Keratinocyte (primary cell): ENCODE measurements at regions not wholly inside any gene's neighbourhood (a gene's known extent, or its start where the extent isn't known, plus 50 kb on each side); places are given as distances from the start of the nearest gene placed in this dataset.

Source experiments
- DNase-seq: peaks from one replicate; pipeline ENCODE4 v3.0.0-alpha.2; 2011; ENCODE audit warnings: low read depth, missing footprints, low spot score
- FAIRE-seq: peaks from 2 replicates; lab custom pipeline; 2011; peaks lifted over from hg19 to GRCh38; lab: Jason Lieb, UNC
- H2AFZ ChIP-seq: 2 replicates; pipeline ENCODE4 v1.6.0; 2012; ENCODE audit warnings: low read length, control low read depth, inconsistent platforms; ENCODE audit not compliant: control insufficient read depth
- H3K27ac ChIP-seq: 2 replicates; pipeline ENCODE4 v1.5.1; 2011; ENCODE audit warnings: low read length; ENCODE audit not compliant: control insufficient read depth, insufficient read depth
- H3K27me3 ChIP-seq: 3 replicates; pipeline ENCODE4 v1.6.0; 2011; ENCODE audit warnings: low read length; ENCODE audit not compliant: control insufficient read depth, insufficient read depth; ENCODE audit errors: extremely low read depth
- H3K36me3 ChIP-seq, 2 experiments: 2 replicates in 1 of 2; 3 replicates in 1 of 2; pipeline ENCODE4 v1.5.1; 2011; ENCODE audit warnings: low read length in 2 of 2, mild to moderate bottlenecking in 1 of 2; ENCODE audit not compliant: control insufficient read depth in 2 of 2, insufficient read depth in 2 of 2; ENCODE audit errors: extremely low read depth in 1 of 2
- H3K4me1 ChIP-seq: 3 replicates; pipeline ENCODE4 v1.5.1; 2011; ENCODE audit warnings: low read length; ENCODE audit not compliant: control insufficient read depth, insufficient read depth; ENCODE audit errors: extremely low read depth
- H3K4me2 ChIP-seq: 3 replicates; pipeline ENCODE4 v1.6.0; 2011; ENCODE audit warnings: low read depth, low read length; ENCODE audit not compliant: control insufficient read depth, insufficient read depth; ENCODE audit errors: extremely low read depth
- H3K4me3 ChIP-seq, 3 experiments: fragments of 200-600 bp in 1 of 3; sonication (generic) in 1 of 3; 2 replicates in 2 of 3; 3 replicates in 1 of 3; pipeline ENCODE4 v1.5.1; 2011 to 2016; ENCODE audit warnings: low read length in 3 of 3, mild to moderate bottlenecking in 3 of 3, control low read depth in 2 of 3, inconsistent platforms in 1 of 3, low read depth in 1 of 3, mixed read lengths in 1 of 3, mixed run types in 1 of 3, moderate library complexity in 1 of 3; ENCODE audit not compliant: control insufficient read depth in 2 of 3, insufficient read depth in 2 of 3; ENCODE audit errors: extremely low read depth in 1 of 3
- H3K79me2 ChIP-seq: 2 replicates; pipeline ENCODE4 v1.6.0; 2012; ENCODE audit warnings: low read length; ENCODE audit not compliant: control insufficient read depth, insufficient read depth
- H3K9ac ChIP-seq: 3 replicates; pipeline ENCODE4 v1.6.0; 2011; ENCODE audit warnings: low read length; ENCODE audit not compliant: control insufficient read depth, insufficient read depth; ENCODE audit errors: extremely low read depth
- H3K9me1 ChIP-seq: 3 replicates; pipeline ENCODE4 v1.6.0; 2011; ENCODE audit warnings: low read length; ENCODE audit not compliant: control insufficient read depth, insufficient read depth; ENCODE audit errors: extremely low read depth
- H3K9me3 ChIP-seq: 2 replicates; pipeline ENCODE4 v1.5.1; 2012; ENCODE audit warnings: low read depth, low read length; ENCODE audit not compliant: control insufficient read depth
- H4K20me1 ChIP-seq: 3 replicates; pipeline ENCODE4 v1.6.0; 2011; ENCODE audit warnings: low read length; ENCODE audit not compliant: control insufficient read depth, insufficient read depth; ENCODE audit errors: extremely low read depth
- CTCF ChIP-seq, 3 experiments: IDR thresholded peaks in 1 of 3; conservative IDR thresholded peaks in 1 of 3; optimal IDR thresholded peaks in 1 of 3; 2 replicates in 2 of 3; 3 replicates in 1 of 3; pipeline versions ENCODE3 to v1.5.1; 2011; ENCODE audit warnings: low read length in 3 of 3, mild to moderate bottlenecking in 3 of 3, moderate library complexity in 2 of 3, control low read depth in 1 of 3, inconsistent platforms in 1 of 3; ENCODE audit not compliant: insufficient read depth in 2 of 3; ENCODE audit errors: extremely low read depth in 1 of 3
- EZH2 ChIP-seq: IDR thresholded peaks from one replicate; pipeline ENCODE4 v1.6.1; 2012; ENCODE audit warnings: inconsistent platforms, mild to moderate bottlenecking, low read length, moderate library complexity
- dilution Hi-C: fragments of 300-500 bp; cut with MboI; formaldehyde crosslinking; loops from one replicate; pipeline ENCODE4 v1.7.0; 2020; ENCODE audit warnings: low sequenced_read_pairs; ENCODE audit not compliant: extremely low pct_ligation_motif_present

GRCh38 chr4:26032142-26032541, 118.1 kb downstream of the SMIM20 start:
- dilution Hi-C loops, result no loop called here
- DNase-seq, result no peak

GRCh38 chr4:26032630-26033317, 118.8 kb downstream of the SMIM20 start:
- Histone ChIP-seq H3K9ac (no peak overlapping the region), H3K9me1 (no peaks in the 10 kb centered on the region), H3K9me3 (no peaks in the 10 kb centered on the region), H3K27ac (no peak overlapping the region), H2AFZ (no peak overlapping the region), H3K4me2 (no peak overlapping the region), H3K36me3 (no peaks in the 10 kb centered on the region), H3K27me3 (peaks cover 19% of the 10 kb centered on the region), H3K79me2 (no peaks in the 10 kb centered on the region), H3K4me1 (no peaks in the 10 kb centered on the region), H4K20me1 (no peaks in the 10 kb centered on the region), H3K4me3 (no peak overlapping the region)
- TF ChIP-seq CTCF (optimal IDR thresholded peaks at IDR 0.05 in 1 of 3, IDR thresholded peaks at IDR 0.05 in 1 of 3, conservative IDR thresholded peaks at IDR 0.05 in 1 of 3; ENCODE audit: extremely low read depth in 1 of 3, insufficient read depth in 2 of 3, low read length in 3 of 3) (no peak), EZH2 (no peak)
- no peak for DNase-seq
- no peak for FAIRE-seq
- dilution Hi-C loops, result no loop called here

More at GRCh38 chr4:26032142-26032541, 118.1 kb downstream of the SMIM20 start:
- no peak for FAIRE-seq
- Histone ChIP-seq H3K4me1 (no peaks in the 10 kb centered on the region), H3K79me2 (no peaks in the 10 kb centered on the region), H4K20me1 (no peaks in the 10 kb centered on the region), H3K4me3 (no peak overlapping the region), H3K9me3 (no peaks in the 10 kb centered on the region), H3K36me3 (no peaks in the 10 kb centered on the region), H3K4me2 (no peak overlapping the region), H3K27ac (no peak overlapping the region), H3K27me3 (peaks cover 19% of the 10 kb centered on the region), H2AFZ (no peak overlapping the region), H3K9me1 (no peaks in the 10 kb centered on the region), H3K9ac (no peak overlapping the region)
- no peak for TF ChIP-seq EZH2
- TF ChIP-seq CTCF (optimal IDR thresholded peaks at IDR 0.05 in 1 of 3, IDR thresholded peaks at IDR 0.05 in 1 of 3, conservative IDR thresholded peaks at IDR 0.05 in 1 of 3; ENCODE audit: extremely low read depth in 1 of 3, insufficient read depth in 2 of 3, low read length in 3 of 3), result no peak
